ENCODE measurements at regions not wholly inside any gene's neighbourhood (a gene's known extent, or its start where the extent isn't known, plus 50 kb on each side); places are given as distances from the start of the nearest gene placed in this dataset.

DNA sequence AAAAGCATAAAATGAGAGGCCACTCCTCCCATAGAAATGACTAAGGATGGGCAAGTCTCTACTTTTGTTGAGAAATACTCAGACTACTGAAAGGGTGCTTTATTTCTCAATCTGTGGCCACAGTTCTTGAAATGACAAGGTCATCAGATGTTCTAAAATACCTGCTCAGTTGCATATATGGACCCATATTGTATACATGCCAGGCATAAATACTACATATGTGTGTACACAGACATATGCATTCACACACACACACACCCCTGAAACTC lies 691.5 kb upstream of the SORCS1 start:
- intact Hi-C loops (cut with micrococcal nuclease): no loop called here
- Histone ChIP-seq H3F3A (ENCODE audit: low read length, unreplicated experiment) (no peaks in the 10 kb centered on the region), H3K79me2 (ENCODE audit: low read length) (no peaks in the 10 kb centered on the region), H3K9me2 (replicated peaks; ENCODE audit: low read length) (no peaks in the 10 kb centered on the region; the same call in 1 of the 2 replicates), H3K36me3 (ENCODE audit: low read depth, low read length) (no peaks in the 10 kb centered on the region), H3K4me2 (ENCODE audit: low read length) (no peak overlapping the region), H3K9ac (ENCODE audit: low read length) (no peak overlapping the region), H3K4me1 (ENCODE audit: insufficient read depth, low read length) (no peaks in the 10 kb centered on the region), H3K27me3 (ENCODE audit: low read length) (no peaks in the 10 kb centered on the region), H3K27ac (ENCODE audit: low read length) (no peak overlapping the region), H3K4me3 (ENCODE audit: low read length) (no peak overlapping the region), H2AFZ (ENCODE audit: low read length) (no peak overlapping the region), H4K20me1 (ENCODE audit: low read length) (no peaks in the 10 kb centered on the region), H3K9me3 (ENCODE audit: low read length) (no peaks in the 10 kb centered on the region)
- ATAC-seq (no peak), DNase-seq (no peak)
- POLR2A ChIA-PET (ENCODE audit: unreplicated experiment): no interaction called here
- BruUV-seq (replicated peaks): no TSS peak
- TF ChIP-seq EZH2phosphoT487 (IDR thresholded peaks at IDR 0.05; ENCODE audit: borderline replicate concordance, low read length) (no peak), EZH2 (IDR thresholded peaks at IDR 0.05; ENCODE audit: low read length, unreplicated experiment) (no peak)
- TF ChIP-seq, protein P1, sequence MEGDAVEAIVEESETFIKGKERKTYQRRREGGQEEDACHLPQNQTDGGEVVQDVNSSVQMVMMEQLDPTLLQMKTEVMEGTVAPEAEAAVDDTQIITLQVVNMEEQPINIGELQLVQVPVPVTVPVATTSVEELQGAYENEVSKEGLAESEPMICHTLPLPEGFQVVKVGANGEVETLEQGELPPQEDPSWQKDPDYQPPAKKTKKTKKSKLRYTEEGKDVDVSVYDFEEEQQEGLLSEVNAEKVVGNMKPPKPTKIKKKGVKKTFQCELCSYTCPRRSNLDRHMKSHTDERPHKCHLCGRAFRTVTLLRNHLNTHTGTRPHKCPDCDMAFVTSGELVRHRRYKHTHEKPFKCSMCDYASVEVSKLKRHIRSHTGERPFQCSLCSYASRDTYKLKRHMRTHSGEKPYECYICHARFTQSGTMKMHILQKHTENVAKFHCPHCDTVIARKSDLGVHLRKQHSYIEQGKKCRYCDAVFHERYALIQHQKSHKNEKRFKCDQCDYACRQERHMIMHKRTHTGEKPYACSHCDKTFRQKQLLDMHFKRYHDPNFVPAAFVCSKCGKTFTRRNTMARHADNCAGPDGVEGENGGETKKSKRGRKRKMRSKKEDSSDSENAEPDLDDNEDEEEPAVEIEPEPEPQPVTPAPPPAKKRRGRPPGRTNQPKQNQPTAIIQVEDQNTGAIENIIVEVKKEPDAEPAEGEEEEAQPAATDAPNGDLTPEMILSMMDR (conservative IDR thresholded peaks at IDR 0.05; ENCODE audit: low read depth, low read length): no peak
- CTCF ChIA-PET: no interaction called here

DNA sequence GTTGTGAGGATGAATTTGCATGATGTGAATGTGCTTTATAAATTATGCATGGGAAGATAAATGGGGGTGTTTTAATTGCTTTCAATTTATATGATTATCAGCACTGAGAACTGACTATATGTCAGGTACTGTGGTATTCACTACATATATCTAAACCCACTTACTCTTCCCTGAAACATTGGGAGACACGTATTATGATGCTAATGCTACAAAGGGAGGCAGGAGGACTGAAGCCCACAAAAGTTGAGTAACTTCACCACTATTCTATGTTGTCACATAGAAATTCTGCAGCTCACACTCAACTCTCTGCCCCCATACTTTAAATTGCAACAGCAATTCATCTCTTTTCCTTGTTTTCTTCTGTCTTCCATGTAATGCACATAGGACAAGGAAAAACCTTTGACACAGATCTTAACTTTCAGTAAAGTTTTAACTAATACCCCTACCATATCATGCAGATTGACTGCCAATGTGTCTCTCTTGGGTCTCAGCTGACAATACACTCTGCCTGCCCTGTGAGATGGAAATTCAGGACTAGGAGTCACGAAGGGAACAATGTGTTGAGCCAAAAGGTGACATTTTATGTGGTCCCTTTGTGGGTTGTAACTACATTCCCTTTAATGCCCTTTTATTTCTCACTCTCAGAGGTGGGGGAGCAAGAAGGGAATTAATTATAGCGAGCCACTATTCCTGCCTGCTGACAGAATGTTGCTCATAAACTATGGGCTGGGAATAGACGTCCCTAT lies 691.0 kb upstream of the SORCS1 start:
- no peak overlapping the region for H3K27ac ChIP-seq (ENCODE audit: low read length)

More for the DNA sequence above, 691.0 kb upstream of the SORCS1 start:
- DNase-seq (no peak), ATAC-seq (no peak)
- Histone ChIP-seq H3K4me3 (ENCODE audit: low read length) (no peak overlapping the region), H3K9me3 (ENCODE audit: low read length) (no peaks in the 10 kb centered on the region), H3K9ac (ENCODE audit: low read length) (no peak overlapping the region), H2AFZ (ENCODE audit: low read length) (no peak overlapping the region), H3K9me2 (replicated peaks; ENCODE audit: low read length) (no peaks in the 10 kb centered on the region; the same call in 1 of the 2 replicates), H4K20me1 (ENCODE audit: low read length) (no peaks in the 10 kb centered on the region), H3K27me3 (ENCODE audit: low read length) (no peaks in the 10 kb centered on the region), H3K36me3 (ENCODE audit: low read depth, low read length) (no peaks in the 10 kb centered on the region), H3K4me2 (ENCODE audit: low read length) (no peak overlapping the region), H3K79me2 (ENCODE audit: low read length) (no peaks in the 10 kb centered on the region), H3K4me1 (ENCODE audit: insufficient read depth, low read length) (no peaks in the 10 kb centered on the region), H3F3A (ENCODE audit: low read length, unreplicated experiment) (no peaks in the 10 kb centered on the region)
- no TSS peak for BruUV-seq (replicated peaks)
- ChIA-PET POLR2A (ENCODE audit: unreplicated experiment) (no interaction called here), CTCF (no interaction called here)
- no peak for TF ChIP-seq EZH2phosphoT487 (IDR thresholded peaks at IDR 0.05; ENCODE audit: borderline replicate concordance, low read length)
- TF ChIP-seq, protein P1 (conservative IDR thresholded peaks at IDR 0.05; ENCODE audit: low read depth, low read length): no peak
- TF ChIP-seq EZH2 (IDR thresholded peaks at IDR 0.05; ENCODE audit: low read length, unreplicated experiment): no peak
- intact Hi-C loops (cut with micrococcal nuclease): no loop called here
